Heart right ventricle (tissue), 16 donors: ENCODE measurements at regions not wholly inside any gene's neighbourhood (a gene's known extent, or its start where the extent isn't known, plus 50 kb on each side); places are given as distances from the start of the nearest gene placed in this dataset.

Source experiments
- ATAC-seq, 8 donors: fragments of 200-7000 bp; cut with Tn5 transposase; one replicate each; pipeline ENCODE4 v1.9.1; 2020; ENCODE audit warnings: mild to moderate bottlenecking in 8 of 8, moderate library complexity in 8 of 8, moderate number of reproducible peaks in 1 of 8
- DNase-seq, 2 donors: peaks; one replicate each; pipeline ENCODE4 v3.0.0-alpha.2; 2020
- H3K27ac ChIP-seq, 10 donors: fragments of 200-600 bp; sonication (generic) in 2 of 10; one replicate each; pipeline versions ENCODE4 v1.5.0 to v1.8.0; 2020 to 2022; ENCODE audit warnings: mild to moderate bottlenecking in 3 of 10
- H3K27me3 ChIP-seq, 7 donors: fragments of 200-600 bp; one replicate each; pipeline ENCODE4 v1.8.0; 2021 to 2022; ENCODE audit warnings: mild to moderate bottlenecking in 2 of 7
- H3K36me3 ChIP-seq, 9 donors: fragments of 200-600 bp; sonication (generic) in 1 of 9; one replicate each; pipeline versions ENCODE4 v1.5.0 to v1.8.0; 2020 to 2022; ENCODE audit warnings: mild to moderate bottlenecking in 2 of 9
- H3K4me1 ChIP-seq, 9 donors: fragments of 200-600 bp; sonication (generic) in 1 of 9; one replicate each; pipeline versions ENCODE4 v1.5.0 to v1.8.0; 2020 to 2022; ENCODE audit warnings: mild to moderate bottlenecking in 4 of 9
- H3K4me3 ChIP-seq, 10 donors: fragments of 200-600 bp; sonication (generic) in 2 of 10; one replicate each; pipeline versions ENCODE4 v1.5.0 to v1.8.0; 2020 to 2022; ENCODE audit warnings: mild to moderate bottlenecking in 7 of 10, moderate library complexity in 2 of 10
- H3K9me3 ChIP-seq, 11 donors: fragments of 200-600 bp in 10 of 11; sonication (generic) in 2 of 11; one replicate each; pipeline versions ENCODE4 v1.5.0 to v1.8.0; 2013 to 2022; ENCODE audit warnings: mild to moderate bottlenecking in 2 of 11, control low read depth in 1 of 11, moderate library complexity in 1 of 11
- CTCF ChIP-seq, 9 donors: fragments of 200-600 bp; sonication (generic) in 2 of 9; IDR thresholded peaks; one replicate each; pipeline versions ENCODE4 v1.5.0 to v1.8.0; 2021 to 2022; ENCODE audit warnings: antibody characterized with exemption in 9 of 9, mild to moderate bottlenecking in 5 of 9, moderate library complexity in 1 of 9
- WGBS, 2 donors: extraction: QIAGEN DNeasy Blood & Tissue Kit; methylation state at CpG; one replicate each; pipeline ENCODE4 v1.1.7; 2013; ENCODE audit warnings: inconsistent platforms in 1 of 2; 5-methylcytosine and 5-hydroxymethylcytosine counted together
- intact Hi-C, 10 donors: fragments of 100-400 bp; cut with DNase I; formaldehyde crosslinking; loops; one replicate each; pipeline versions ENCODE4 v1.11.1 to v1.14.2; 2022
- donor health status: Arrhythmogenic right ventricular cardiomyopathy.
- donor health status: ischemic (EF 13 %, LVEDD 7.1; RV severe dilation, severe dysfunction).
- donor health status: healthy with polysubstance abuse.
- donor health status: DM: no; HTN: yes; CAD: no.
- donor health status: DM: no; HTN: no; CAD: no.
- donor health status: ischemic (EF 25% LVEDD 6.9; RV normal size, moderate dysfunction).
- donor health status: ischemic (EF 25% LVEDD 5.7; RV mildly dilated, moderate dysfunction).
- donor health status: healthy.
- donor health status: DM: yes; HTN: yes; CAD: no.
- donor health status: Ischemic cardiomyopathy.
- donor health status: ischemic (EF 35%, LVEDD 5.7; RV mildly dilated, moderate dysfunction).
- donor health status: nonischemic (EF 11% LVEDD 7.7; RV severe dilation, severe dysfunction).
- donor health status: DM: yes; HTN: yes; CAD: no.
- donor health status: PGD.
- donor health status: ischemic (EF 29% LVEDD 5.4; RV normal size, mild dysfunction).
- donor health status: nonischemic (EF 23%, LVEDD 6.1; RV moderate dilation, normal function).

DNA sequence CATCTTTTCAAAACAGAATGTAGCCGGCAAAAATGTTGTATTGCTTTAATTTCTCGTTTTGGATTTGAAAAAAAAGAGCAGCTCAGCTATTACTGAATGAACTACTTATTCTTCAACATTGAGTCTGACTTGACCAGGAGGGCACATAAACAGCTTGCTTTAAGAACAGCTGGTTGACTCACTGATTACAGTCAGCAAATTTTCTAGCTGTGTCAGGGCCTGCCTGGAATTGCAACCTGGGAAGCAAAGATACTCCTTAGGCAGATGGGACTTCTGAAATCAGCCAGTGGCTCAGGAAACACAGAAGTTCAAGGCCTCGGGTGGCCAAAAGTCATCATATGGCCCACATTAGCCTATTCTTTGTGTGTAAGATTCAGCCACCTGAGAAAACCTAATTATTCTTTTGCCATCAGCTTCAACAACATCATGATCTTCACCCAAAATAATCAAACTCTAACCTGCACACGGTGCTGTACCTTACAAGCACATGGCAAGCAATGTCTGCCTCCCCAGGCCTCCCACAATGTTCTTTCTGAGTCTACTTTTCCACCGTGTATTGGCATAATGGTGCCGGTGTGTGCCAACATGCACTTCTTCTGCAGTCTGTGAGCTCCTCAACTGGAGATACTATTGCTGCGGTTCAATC, 307.2 kb downstream of the HHIPL2 start:
- DNase-seq: no peak
- Histone ChIP-seq H3K9me3 (no peaks in the 10 kb centered on the region), H3K4me1 (no peaks in the 10 kb centered on the region), H3K36me3 (no peaks in the 10 kb centered on the region), H3K27me3 (no peaks in the 10 kb centered on the region), H3K27ac (no peak overlapping the region), H3K4me3 (no peak overlapping the region)
- intact Hi-C loops: no loop called here
- WGBS, 2 donors: 81 to 86% methylated on average over 7 of the region's 7 CpGs
- no peak for TF ChIP-seq CTCF (IDR thresholded peaks at IDR 0.05)
- ATAC-seq: no peak

DNA sequence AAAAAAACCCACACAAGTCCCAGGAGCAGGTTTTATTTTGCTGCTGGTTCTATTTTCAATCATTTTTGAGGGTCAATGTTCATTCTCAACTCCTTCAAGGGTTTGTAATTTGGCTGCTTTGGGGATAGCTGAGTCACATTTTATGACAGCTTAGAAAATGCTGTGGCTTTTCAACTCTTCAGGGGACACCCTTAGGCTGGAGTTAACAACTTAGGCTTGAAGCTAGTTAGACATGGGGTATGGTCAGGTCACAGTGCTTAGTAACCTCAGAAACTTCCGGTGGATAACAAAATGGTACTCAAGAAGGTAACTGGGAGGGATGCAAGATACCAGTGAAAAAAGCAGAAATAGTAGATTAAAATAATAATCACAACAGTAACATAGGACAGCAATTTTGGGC, 308.8 kb downstream of the HHIPL2 start:
- H3K27ac ChIP-seq: no peak overlapping the region
- no peaks in the 10 kb centered on the region for H3K4me1 ChIP-seq
- H3K4me3 ChIP-seq: no peak overlapping the region
- H3K9me3 ChIP-seq: no peaks in the 10 kb centered on the region
- H3K36me3 ChIP-seq: no peaks in the 10 kb centered on the region
- H3K27me3 ChIP-seq: peaks cover 0 to 11% (median 0%) of the 10 kb centered on the region in 7 donors
- intact Hi-C loops: no loop called here
- 92% methylated on average over 1 of the region's 1 CpG for WGBS, 2 donors
- ATAC-seq: no peak
- DNase-seq: no peak
- TF ChIP-seq CTCF (IDR thresholded peaks at IDR 0.05): no peak

- TF ChIP-seq CTCF (IDR thresholded peaks at IDR 0.05): no peak
- H3K27me3 ChIP-seq: peaks cover 0 to 16% (median 0%) of the 10 kb centered on the region in 7 donors
- ATAC-seq (no peak), DNase-seq (no peak)
- H3K4me3 ChIP-seq: no peak overlapping the region
- 86 to 90% methylated on average over 2 of the region's 2 CpGs for WGBS, 2 donors
- no peaks in the 10 kb centered on the region for H3K4me1 ChIP-seq
- no peaks in the 10 kb centered on the region for H3K9me3 ChIP-seq
- H3K27ac ChIP-seq: no peak overlapping the region
- intact Hi-C loops: no loop called here
- H3K36me3 ChIP-seq: no peaks in the 10 kb centered on the region
Measured at GRCh38 chr1:222234351-222234750, 313.6 kb downstream of the HHIPL2 start.

DNA sequence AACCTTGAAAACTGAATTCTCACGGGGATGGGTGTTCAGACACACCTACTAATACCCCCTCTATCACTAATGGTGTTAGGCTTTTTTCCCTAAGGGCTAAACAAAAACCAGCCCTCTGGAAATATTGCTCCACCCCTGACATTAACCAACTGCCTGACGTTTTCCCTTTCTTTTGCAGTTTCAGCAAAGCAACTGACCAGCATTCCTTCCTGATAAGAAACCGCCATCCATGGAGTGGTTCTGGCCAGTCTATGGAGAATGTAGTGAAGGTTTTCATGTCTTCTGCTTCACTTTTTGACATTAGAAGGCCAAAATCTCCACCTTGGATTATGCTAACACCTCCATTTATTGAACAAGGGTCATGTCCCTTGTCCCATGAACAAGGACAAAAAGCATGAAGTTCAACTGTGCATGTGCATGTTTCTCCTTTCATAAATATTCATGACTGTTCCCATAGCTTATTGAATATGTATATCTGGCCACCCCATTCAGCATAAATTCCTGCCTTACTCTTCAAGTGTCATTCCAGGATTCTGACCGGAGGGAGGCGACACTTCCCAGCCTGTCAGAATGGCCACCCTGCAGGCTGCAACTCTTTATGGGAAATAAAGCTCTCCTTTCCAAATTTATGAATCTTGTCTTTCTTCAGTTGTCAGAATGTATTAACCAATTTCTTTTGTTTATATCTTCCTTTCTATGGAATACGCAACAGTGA, 314.3 kb downstream of the HHIPL2 start:
- no peaks in the 10 kb centered on the region for H3K4me1 ChIP-seq
- no peaks in the 10 kb centered on the region for H3K36me3 ChIP-seq
- DNase-seq (no peak), ATAC-seq (no peak)
- no peak for TF ChIP-seq CTCF (IDR thresholded peaks at IDR 0.05)
- H3K27me3 ChIP-seq: peaks cover 0 to 16% (median 0%) of the 10 kb centered on the region in 7 donors
- no peak overlapping the region for H3K27ac ChIP-seq
- H3K9me3 ChIP-seq: no peaks in the 10 kb centered on the region
- WGBS, 2 donors: 57 to 61% methylated on average over 6 of the region's 6 CpGs
- H3K4me3 ChIP-seq: no peak overlapping the region
- intact Hi-C loops: no loop called here
